ENCODE measurements at regions not wholly inside any gene's neighbourhood (a gene's known extent, or its start where the extent isn't known, plus 50 kb on each side); places are given as distances from the start of the nearest gene placed in this dataset.

GRCh38 chr12:19692091-19692490 is 252.8 kb downstream of the AEBP2 start:
- TF ChIP-seq MAX (IDR thresholded peaks at IDR 0.05), result no peak
- TF ChIP-seq YY1 (IDR thresholded peaks at IDR 0.05; ENCODE audit: low read depth), result no peak
- TF ChIP-seq EGR1 (IDR thresholded peaks at IDR 0.05), result no peak
- no peak for TF ChIP-seq REST (IDR thresholded peaks at IDR 0.05; ENCODE audit: low read depth)
- no peak for TF ChIP-seq TAF1 (IDR thresholded peaks at IDR 0.05; ENCODE audit: low read depth)
- no peak for TF ChIP-seq FOXM1 (IDR thresholded peaks at IDR 0.05; ENCODE audit: borderline replicate concordance, low read depth)
- no peak for TF ChIP-seq TCF12 (IDR thresholded peaks at IDR 0.05; ENCODE audit: low read depth)
- no peak for TF ChIP-seq USF1 (IDR thresholded peaks at IDR 0.05)
- TF ChIP-seq NFIC (IDR thresholded peaks at IDR 0.05), result no peak
- TF ChIP-seq CEBPB (IDR thresholded peaks at IDR 0.05), result no peak
- TF ChIP-seq CREB1 (IDR thresholded peaks at IDR 0.05; ENCODE audit: low read depth), result no peak
- TF ChIP-seq ZBTB7A (IDR thresholded peaks at IDR 0.05; ENCODE audit: low read depth), result no peak
- TF ChIP-seq RAD21 (IDR thresholded peaks at IDR 0.05; ENCODE audit: low read depth), result no peak

GRCh38 chr12:19692566-19692965 is 253.3 kb downstream of the AEBP2 start:
- TF ChIP-seq ZBTB7A (IDR thresholded peaks at IDR 0.05; ENCODE audit: low read depth), result no peak
- no peak for TF ChIP-seq MAX (IDR thresholded peaks at IDR 0.05)
- TF ChIP-seq EGR1 (IDR thresholded peaks at IDR 0.05), result no peak
- no peak for TF ChIP-seq YY1 (IDR thresholded peaks at IDR 0.05; ENCODE audit: low read depth)
- TF ChIP-seq NFIC (IDR thresholded peaks at IDR 0.05), result no peak
- no peak for TF ChIP-seq TCF12 (IDR thresholded peaks at IDR 0.05; ENCODE audit: low read depth)
- TF ChIP-seq EP300 (IDR thresholded peaks at IDR 0.05; ENCODE audit: borderline replicate concordance), result no peak
- TF ChIP-seq TEAD4 (IDR thresholded peaks at IDR 0.05), result no peak

- TF ChIP-seq EGR1 (IDR thresholded peaks at IDR 0.05) (no peak), YY1 (IDR thresholded peaks at IDR 0.05; ENCODE audit: low read depth) (no peak)
Measured at GRCh38 chr12:19694627-19695026, 255.3 kb downstream of the AEBP2 start.

GRCh38 chr12:19695244-19696098 is 256.2 kb downstream of the AEBP2 start:
- TF ChIP-seq CREB1 (IDR thresholded peaks at IDR 0.05; ENCODE audit: low read depth) (no peak), USF1 (IDR thresholded peaks at IDR 0.05) (no peak), CEBPB (IDR thresholded peaks at IDR 0.05) (no peak), NFIC (IDR thresholded peaks at IDR 0.05) (no peak), ZBTB7A (IDR thresholded peaks at IDR 0.05; ENCODE audit: low read depth) (no peak), RAD21 (IDR thresholded peaks at IDR 0.05; ENCODE audit: low read depth) (no peak)

- no peak for TF ChIP-seq EGR1 (IDR thresholded peaks at IDR 0.05)
- no peak for TF ChIP-seq USF1 (IDR thresholded peaks at IDR 0.05)
- TF ChIP-seq CREB1 (IDR thresholded peaks at IDR 0.05; ENCODE audit: low read depth), result no peak
- no peak for TF ChIP-seq YY1 (IDR thresholded peaks at IDR 0.05; ENCODE audit: low read depth)
- no peak for TF ChIP-seq ZBTB7A (IDR thresholded peaks at IDR 0.05; ENCODE audit: low read depth)
- TF ChIP-seq MAX (IDR thresholded peaks at IDR 0.05), result no peak
- no peak for TF ChIP-seq CEBPB (IDR thresholded peaks at IDR 0.05)
- TF ChIP-seq RAD21 (IDR thresholded peaks at IDR 0.05; ENCODE audit: low read depth), result no peak
- TF ChIP-seq TAF1 (IDR thresholded peaks at IDR 0.05; ENCODE audit: low read depth), result no peak
- TF ChIP-seq EP300 (IDR thresholded peaks at IDR 0.05; ENCODE audit: borderline replicate concordance), result no peak
- no peak for TF ChIP-seq NFIC (IDR thresholded peaks at IDR 0.05)
Measured at GRCh38 chr12:19700969-19701368, 261.7 kb downstream of the AEBP2 start.

GRCh38 chr12:19704966-19705365 is 265.7 kb downstream of the AEBP2 start:
- TF ChIP-seq TCF12 (IDR thresholded peaks at IDR 0.05; ENCODE audit: low read depth) (no peak), EP300 (IDR thresholded peaks at IDR 0.05; ENCODE audit: borderline replicate concordance) (no peak), FOXM1 (IDR thresholded peaks at IDR 0.05; ENCODE audit: borderline replicate concordance, low read depth) (no peak), EGR1 (IDR thresholded peaks at IDR 0.05) (no peak), CEBPB (IDR thresholded peaks at IDR 0.05) (no peak), YY1 (IDR thresholded peaks at IDR 0.05; ENCODE audit: low read depth) (no peak), RAD21 (IDR thresholded peaks at IDR 0.05; ENCODE audit: low read depth) (no peak), CREB1 (IDR thresholded peaks at IDR 0.05; ENCODE audit: low read depth) (no peak), TEAD4 (IDR thresholded peaks at IDR 0.05) (no peak), MAX (IDR thresholded peaks at IDR 0.05) (no peak), NFIC (IDR thresholded peaks at IDR 0.05) (no peak), TAF1 (IDR thresholded peaks at IDR 0.05; ENCODE audit: low read depth) (no peak), ZBTB7A (IDR thresholded peaks at IDR 0.05; ENCODE audit: low read depth) (no peak), REST (IDR thresholded peaks at IDR 0.05; ENCODE audit: low read depth) (no peak), USF1 (IDR thresholded peaks at IDR 0.05) (no peak)
